Uterus (tissue), 3 donors: ENCODE measurements at regions not wholly inside any gene's neighbourhood (a gene's known extent, or its start where the extent isn't known, plus 50 kb on each side); places are given as distances from the start of the nearest gene placed in this dataset.

Source experiments
- DNase-seq, 2 donors: peaks; one replicate each; pipeline ENCODE4 v3.0.0-alpha.2; 2019 to 2020
- H3K27ac ChIP-seq, 2 donors: fragments of 200-600 bp; sonication (generic); 1 replicate in 1 of 2; 2 replicates in 1 of 2; pipeline ENCODE4 v1.5.1; 2016 to 2018
- H3K27me3 ChIP-seq, 2 donors: fragments of 200-600 bp; sonication (generic); one replicate each; pipeline ENCODE4 v1.5.1; 2018 to 2019; ENCODE audit warnings: control low read depth in 1 of 2
- H3K36me3 ChIP-seq, 2 donors: fragments of 200-600 bp; sonication (generic); one replicate each; pipeline ENCODE4 v1.5.1; 2019; ENCODE audit warnings: control low read depth in 1 of 2
- H3K4me1 ChIP-seq, 2 donors: fragments of 200-600 bp; sonication (generic); one replicate each; pipeline ENCODE4 v1.5.1; 2018 to 2019; ENCODE audit warnings: control low read depth in 1 of 2
- H3K4me3 ChIP-seq, 2 donors: fragments of 200-600 bp; sonication (generic); 1 replicate in 1 of 2; 2 replicates in 1 of 2; pipeline ENCODE4 v1.5.1; 2018 to 2019; ENCODE audit warnings: mild to moderate bottlenecking in 1 of 2
- H3K9me3 ChIP-seq, 2 donors: fragments of 200-600 bp; sonication (generic); one replicate each; pipeline ENCODE4 v1.5.1; 2019; ENCODE audit warnings: control low read depth in 1 of 2
- CTCF ChIP-seq, 4 experiments: fragments of 200-600 bp in 2 of 4; fragments of 450-650 bp in 2 of 4; sonication (generic) in 2 of 4; IDR thresholded peaks; one replicate each; pipeline ENCODE4 v1.5.1; 2016 to 2019; ENCODE audit warnings: antibody characterized with exemption in 4 of 4, mild to moderate bottlenecking in 2 of 4, moderate library complexity in 1 of 4
- POLR2A ChIP-seq, 2 donors: fragments of 450-650 bp; IDR thresholded peaks; one replicate each; pipeline ENCODE4 v1.6.1; 2016; ENCODE audit warnings: antibody characterized with exemption in 2 of 2, mild to moderate bottlenecking in 1 of 2, moderate library complexity in 1 of 2
- intact Hi-C: fragments of 100-400 bp; cut with DNase I; formaldehyde crosslinking; loops from one replicate; pipeline ENCODE4 v1.15.1; 2023; ENCODE audit warnings: low total_unique reads
- donor health status: DM: yes; HTN: yes; CAD: no.

GRCh38 chr4:114087596-114088230, 108.3 kb upstream of the ARSJ start:
- Histone ChIP-seq H3K27me3 (no peaks in the 10 kb centered on the region), H3K36me3 (no peaks in the 10 kb centered on the region), H3K9me3 (no peaks in the 10 kb centered on the region), H3K27ac (no peak overlapping the region), H3K4me1 (no peaks in the 10 kb centered on the region), H3K4me3 (no peak overlapping the region)
- no peak for DNase-seq
- intact Hi-C loops, result no loop called here
- TF ChIP-seq CTCF (IDR thresholded peaks at IDR 0.05), result no peak
- no peak for TF ChIP-seq POLR2A (IDR thresholded peaks at IDR 0.05)

- Histone ChIP-seq H3K36me3 (no peaks in the 10 kb centered on the region), H3K4me1 (no peaks in the 10 kb centered on the region), H3K9me3 (no peaks in the 10 kb centered on the region), H3K27ac (no peak overlapping the region), H3K27me3 (no peaks in the 10 kb centered on the region), H3K4me3 (no peak overlapping the region)
- DNase-seq, result no peak
- intact Hi-C loops, result no loop called here
- TF ChIP-seq POLR2A (IDR thresholded peaks at IDR 0.05), result no peak
- no peak for TF ChIP-seq CTCF (IDR thresholded peaks at IDR 0.05)
These were observed 109.0 kb upstream of the ARSJ start for GRCh38 chr4:114088481-114088880.

GRCh38 chr4:114091546-114091945, 112.1 kb upstream of the ARSJ start:
- DNase-seq, result no peak
- Histone ChIP-seq H3K4me3 (no peak overlapping the region), H3K9me3 (no peaks in the 10 kb centered on the region), H3K27me3 (no peaks in the 10 kb centered on the region), H3K36me3 (no peaks in the 10 kb centered on the region), H3K4me1 (no peaks in the 10 kb centered on the region), H3K27ac (no peak overlapping the region)
- intact Hi-C loops, result no loop called here
- TF ChIP-seq CTCF (IDR thresholded peaks at IDR 0.05) (no peak), POLR2A (IDR thresholded peaks at IDR 0.05) (no peak)

- intact Hi-C loops, result no loop called here
- Histone ChIP-seq H3K27me3 (no peaks in the 10 kb centered on the region), H3K4me1 (no peaks in the 10 kb centered on the region), H3K9me3 (no peaks in the 10 kb centered on the region), H3K4me3 (no peak overlapping the region), H3K36me3 (no peaks in the 10 kb centered on the region), H3K27ac (no peak overlapping the region)
- TF ChIP-seq CTCF (IDR thresholded peaks at IDR 0.05), result no peak
- DNase-seq, result no peak
These were observed 113.8 kb upstream of the ARSJ start for GRCh38 chr4:114093221-114093715.

- no peaks in the 10 kb centered on the region for H3K27me3 ChIP-seq
- H3K36me3 ChIP-seq, result no peaks in the 10 kb centered on the region
- no peak overlapping the region for H3K4me3 ChIP-seq
- TF ChIP-seq CTCF (IDR thresholded peaks at IDR 0.05) (no peak), POLR2A (IDR thresholded peaks at IDR 0.05) (no peak)
- no peak for DNase-seq
- H3K27ac ChIP-seq, result no peak overlapping the region
- H3K9me3 ChIP-seq, result no peaks in the 10 kb centered on the region
- H3K4me1 ChIP-seq, result no peaks in the 10 kb centered on the region
- intact Hi-C loops, result no loop called here
These were observed 121.0 kb upstream of the ARSJ start for GRCh38 chr4:114100288-114101031.
